ENCODE measurements at regions not wholly inside any gene's neighbourhood (a gene's known extent, or its start where the extent isn't known, plus 50 kb on each side); places are given as distances from the start of the nearest gene placed in this dataset.

GRCh38 chr6:14038467-14039437 is 78.8 kb upstream of the CD83 start:
- FAIRE-seq, result no peak
- TF ChIP-seq CTCF (IDR thresholded peaks at IDR 0.05; ENCODE audit: insufficient read depth, missing control alignments), result no peak
- DNase-seq (ENCODE audit: insufficient read length, low spot score), result no peak

GRCh38 chr6:14040042-14040441 is 77.5 kb upstream of the CD83 start:
- TF ChIP-seq CTCF (IDR thresholded peaks at IDR 0.05; ENCODE audit: insufficient read depth, missing control alignments), result no peak
- no peak for FAIRE-seq
- no peak for DNase-seq (ENCODE audit: insufficient read length, low spot score)

GRCh38 chr6:14046476-14047068 is 71.0 kb upstream of the CD83 start:
- FAIRE-seq (no peak), DNase-seq (ENCODE audit: insufficient read length, low spot score) (no peak)
- peak; percentile 78 for TF ChIP-seq CTCF (IDR thresholded peaks at IDR 0.05; ENCODE audit: insufficient read depth, missing control alignments)

GRCh38 chr6:14047151-14047740 is 70.3 kb upstream of the CD83 start:
- no peak for DNase-seq (ENCODE audit: insufficient read length, low spot score)
- no peak for TF ChIP-seq CTCF (IDR thresholded peaks at IDR 0.05; ENCODE audit: insufficient read depth, missing control alignments)
- no peak for FAIRE-seq

GRCh38 chr6:14048837-14049236 is 68.7 kb upstream of the CD83 start:
- no peak for TF ChIP-seq CTCF (IDR thresholded peaks at IDR 0.05; ENCODE audit: insufficient read depth, missing control alignments)
- FAIRE-seq (no peak), DNase-seq (ENCODE audit: insufficient read length, low spot score) (no peak)

- no peak for TF ChIP-seq CTCF (IDR thresholded peaks at IDR 0.05; ENCODE audit: insufficient read depth, missing control alignments)
- DNase-seq (ENCODE audit: insufficient read length, low spot score) (no peak), FAIRE-seq (no peak)
These were observed 66.2 kb upstream of the CD83 start for GRCh38 chr6:14051355-14051754.
